GM10266 (cell line): ENCODE measurements at regions not wholly inside any gene's neighbourhood (a gene's known extent, or its start where the extent isn't known, plus 50 kb on each side); places are given as distances from the start of the nearest gene placed in this dataset.

ENCODE experiments used
- DNase-seq: peaks from one replicate; pipeline ENCODE4 v3.0.0; 2012; ENCODE audit errors: extremely low spot score
- TF ChIP-seq, protein P1 (sequence below): IDR thresholded peaks from 2 replicates; pipeline ENCODE4 v1.5.1; 2012; ENCODE audit warnings: mild to moderate bottlenecking, low read depth; ENCODE audit not compliant: control insufficient read depth, insufficient read depth; ENCODE audit errors: missing control alignments

DNA sequence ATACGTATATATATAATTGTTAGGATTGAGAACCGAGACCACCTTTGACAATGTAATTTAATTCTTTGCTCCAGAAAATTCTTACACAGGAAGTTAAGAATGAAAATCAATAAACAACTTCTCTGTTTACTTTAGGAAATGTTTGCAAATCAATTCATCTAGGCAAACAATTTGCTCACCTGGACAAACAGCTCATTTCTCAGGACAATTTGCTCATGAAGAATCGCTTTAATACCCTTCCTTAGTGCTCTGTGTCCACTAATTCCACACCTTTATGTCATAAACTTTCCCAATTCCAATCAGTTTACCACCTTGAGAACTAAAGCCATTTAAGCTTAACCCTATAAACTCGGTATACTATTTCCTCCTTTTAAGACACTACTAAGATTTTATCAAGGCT lies 292.2 kb downstream of the BCHE start:
- TF ChIP-seq, protein P1, sequence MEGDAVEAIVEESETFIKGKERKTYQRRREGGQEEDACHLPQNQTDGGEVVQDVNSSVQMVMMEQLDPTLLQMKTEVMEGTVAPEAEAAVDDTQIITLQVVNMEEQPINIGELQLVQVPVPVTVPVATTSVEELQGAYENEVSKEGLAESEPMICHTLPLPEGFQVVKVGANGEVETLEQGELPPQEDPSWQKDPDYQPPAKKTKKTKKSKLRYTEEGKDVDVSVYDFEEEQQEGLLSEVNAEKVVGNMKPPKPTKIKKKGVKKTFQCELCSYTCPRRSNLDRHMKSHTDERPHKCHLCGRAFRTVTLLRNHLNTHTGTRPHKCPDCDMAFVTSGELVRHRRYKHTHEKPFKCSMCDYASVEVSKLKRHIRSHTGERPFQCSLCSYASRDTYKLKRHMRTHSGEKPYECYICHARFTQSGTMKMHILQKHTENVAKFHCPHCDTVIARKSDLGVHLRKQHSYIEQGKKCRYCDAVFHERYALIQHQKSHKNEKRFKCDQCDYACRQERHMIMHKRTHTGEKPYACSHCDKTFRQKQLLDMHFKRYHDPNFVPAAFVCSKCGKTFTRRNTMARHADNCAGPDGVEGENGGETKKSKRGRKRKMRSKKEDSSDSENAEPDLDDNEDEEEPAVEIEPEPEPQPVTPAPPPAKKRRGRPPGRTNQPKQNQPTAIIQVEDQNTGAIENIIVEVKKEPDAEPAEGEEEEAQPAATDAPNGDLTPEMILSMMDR = no peak
- no peak for DNase-seq

DNA sequence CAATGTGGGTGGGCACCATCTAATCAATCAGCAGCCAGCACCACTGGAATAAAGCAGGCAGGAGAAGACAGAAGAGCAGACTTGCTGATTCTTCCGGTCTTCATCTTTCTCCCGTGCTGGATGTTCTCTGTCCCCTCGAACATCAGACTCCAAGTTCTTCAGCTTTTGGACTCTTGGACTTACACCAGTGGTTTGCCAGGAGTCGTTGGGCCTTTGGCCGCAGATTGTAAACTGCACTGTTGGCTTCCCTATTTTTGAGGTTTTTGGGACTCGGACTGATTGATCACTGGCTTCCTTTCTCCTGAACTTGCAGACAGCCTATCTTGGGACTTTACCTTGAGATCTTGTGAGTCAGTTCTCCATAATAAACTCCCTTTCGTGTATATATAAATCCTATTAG lies 292.8 kb downstream of the BCHE start:
- TF ChIP-seq, protein P1 = no peak
- no peak for DNase-seq

DNA sequence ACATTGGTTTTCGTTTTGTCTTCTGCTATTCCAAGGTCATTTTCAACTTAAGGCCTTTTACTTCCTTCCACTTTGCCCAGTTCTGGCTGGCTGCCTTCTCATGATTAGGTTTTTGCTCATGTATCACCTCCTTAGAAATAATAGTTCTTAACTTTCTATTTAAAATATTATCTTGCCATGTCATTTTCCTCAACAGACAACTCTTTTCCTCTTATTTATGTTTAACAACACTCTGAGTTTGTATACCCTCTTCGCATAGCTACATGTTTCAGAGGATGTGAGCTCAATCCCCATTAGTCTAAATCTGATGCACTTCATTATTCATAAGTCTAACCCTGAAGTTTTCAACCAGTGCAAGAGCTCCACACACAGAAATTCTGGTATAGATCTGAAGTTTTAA lies 299.1 kb downstream of the BCHE start:
- no peak for DNase-seq
- TF ChIP-seq, protein P1 = no peak

DNA sequence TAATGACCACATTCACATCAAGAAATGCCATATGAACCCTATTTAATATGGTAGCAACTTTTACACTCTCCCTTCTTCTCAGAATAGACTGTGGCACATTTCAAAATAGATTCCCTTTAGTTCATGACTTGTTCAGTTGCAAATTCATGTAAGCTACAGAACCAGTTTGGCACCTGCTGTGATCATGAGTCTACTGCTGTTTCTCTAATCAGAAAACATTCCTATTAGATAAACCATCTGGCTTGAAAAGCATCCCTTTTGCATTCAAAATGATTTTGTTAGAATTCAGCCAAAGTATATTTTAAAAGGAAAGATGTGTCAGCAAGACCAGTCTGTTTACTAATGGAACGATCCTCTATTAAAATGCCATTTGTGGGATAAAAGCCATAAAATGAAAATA lies 304.4 kb downstream of the BCHE start:
- TF ChIP-seq, protein P1 = no peak
- no peak for DNase-seq

DNA sequence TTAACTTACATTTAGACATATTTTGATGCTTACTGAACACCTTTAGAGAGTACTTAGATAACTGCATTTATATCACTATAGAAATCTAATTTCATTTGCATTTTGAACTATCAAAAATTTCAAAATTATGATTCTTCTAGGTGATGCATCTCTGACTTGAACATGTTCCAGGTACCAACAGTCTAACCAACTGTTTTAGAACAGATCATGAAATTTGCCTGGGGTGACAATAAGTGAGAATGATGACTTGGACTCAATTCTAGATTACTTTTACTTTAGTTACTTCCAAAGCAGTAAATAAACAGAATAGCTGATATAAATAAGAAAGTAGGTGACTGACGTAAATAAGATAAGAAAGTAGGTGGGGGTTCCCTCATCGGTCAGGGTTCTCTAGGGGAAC lies 307.8 kb downstream of the BCHE start:
- no peak for DNase-seq
- TF ChIP-seq, protein P1 = no peak

DNA sequence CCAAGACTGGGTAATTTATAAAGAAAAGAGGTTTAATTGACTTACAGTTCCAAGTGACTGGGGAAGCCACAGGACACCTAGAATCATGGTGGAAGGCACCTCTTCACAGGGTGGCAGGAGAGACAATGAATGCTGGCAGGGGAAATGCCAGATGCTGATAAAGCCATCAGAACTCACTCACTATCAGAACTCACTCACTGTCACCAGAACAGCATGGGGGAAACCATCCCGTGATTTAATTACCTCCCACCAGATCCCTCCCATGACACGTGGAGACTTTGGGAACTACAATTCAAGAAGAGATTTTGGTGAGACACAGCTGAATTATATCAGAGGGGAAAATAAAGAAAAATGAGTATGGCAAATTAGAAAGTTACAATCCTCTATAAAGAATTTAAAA lies 310.9 kb downstream of the BCHE start:
- TF ChIP-seq, protein P1 = no peak
- DNase-seq = no peak

DNA sequence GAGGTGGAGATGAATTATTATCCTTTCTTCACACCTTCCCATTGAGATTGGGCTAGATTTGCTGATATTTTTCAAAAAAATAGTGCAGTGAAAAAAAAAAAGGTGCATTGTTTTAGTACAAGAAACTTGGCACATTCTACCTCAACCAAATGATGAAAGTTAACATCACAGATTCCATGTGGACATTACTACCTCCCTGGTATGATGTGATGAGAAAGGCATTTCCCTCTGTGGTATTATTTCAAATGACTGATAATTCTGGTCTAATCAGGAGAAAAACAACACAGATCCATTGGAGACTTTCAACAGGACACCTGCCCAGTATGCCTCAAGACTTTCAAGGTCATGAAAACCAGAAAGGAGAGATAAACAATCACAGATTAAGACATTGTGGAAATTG lies 313.4 kb downstream of the BCHE start:
- TF ChIP-seq, protein P1 = no peak
- DNase-seq = no peak
